VCaP (cell line): ENCODE measurements at regions not wholly inside any gene's neighbourhood (a gene's known extent, or its start where the extent isn't known, plus 50 kb on each side); places are given as distances from the start of the nearest gene placed in this dataset.
"Not testable (repeated sequence)": the region's sequence is repeated elsewhere in the genome, so short reads cannot be mapped to it uniquely, and the experiment has no call there.

ENCODE experiments used
- H3K27ac ChIP-seq: fragments of 450-650 bp; 2 replicates; pipeline ENCODE4 v1.5.1; 2017
- TF ChIP-seq, protein P1 (sequence below): fragments of 450-650 bp; conservative IDR thresholded peaks from 2 replicates; pipeline ENCODE4 v1.5.1; 2017; ENCODE audit warnings: mild to moderate bottlenecking, moderate library complexity

DNA sequence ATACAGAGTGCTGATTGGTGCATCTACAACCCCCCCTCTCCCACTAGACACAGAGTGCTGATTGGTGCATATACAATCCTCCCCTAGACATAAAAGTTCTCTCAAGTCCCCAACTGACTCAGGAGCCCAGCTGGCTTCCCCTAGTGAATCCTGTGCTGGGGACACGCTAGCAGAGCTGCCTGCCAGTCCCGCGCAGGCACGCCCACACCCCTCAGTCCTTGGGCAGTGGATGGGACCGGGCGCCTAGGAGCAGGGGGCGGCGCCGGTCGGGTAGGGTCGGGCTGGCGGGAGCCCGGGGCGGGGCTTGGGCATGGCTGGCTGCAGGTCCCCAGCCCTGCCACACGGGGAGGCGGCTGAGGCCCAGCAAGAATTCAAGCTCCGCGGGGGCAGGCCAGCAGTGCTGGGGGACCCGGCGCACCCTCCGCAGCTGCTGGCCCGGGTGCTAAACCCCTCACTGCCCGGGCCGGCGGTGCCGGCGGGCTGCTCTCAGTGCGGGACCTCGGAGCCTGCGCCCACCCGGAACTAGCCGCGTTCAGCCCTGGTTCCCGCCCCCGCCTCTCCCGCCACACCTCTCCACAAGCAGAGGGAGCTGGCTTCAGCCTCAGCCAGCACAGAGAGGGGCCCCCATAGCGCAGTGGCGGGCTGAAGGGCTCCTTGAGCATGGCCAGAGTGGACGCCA is 64.3 kb upstream of the DDHD1 start:
- H3K27ac ChIP-seq = peak overlapping the region; percentile 46; the same call in 1 of the 2 replicates
- TF ChIP-seq, protein P1, sequence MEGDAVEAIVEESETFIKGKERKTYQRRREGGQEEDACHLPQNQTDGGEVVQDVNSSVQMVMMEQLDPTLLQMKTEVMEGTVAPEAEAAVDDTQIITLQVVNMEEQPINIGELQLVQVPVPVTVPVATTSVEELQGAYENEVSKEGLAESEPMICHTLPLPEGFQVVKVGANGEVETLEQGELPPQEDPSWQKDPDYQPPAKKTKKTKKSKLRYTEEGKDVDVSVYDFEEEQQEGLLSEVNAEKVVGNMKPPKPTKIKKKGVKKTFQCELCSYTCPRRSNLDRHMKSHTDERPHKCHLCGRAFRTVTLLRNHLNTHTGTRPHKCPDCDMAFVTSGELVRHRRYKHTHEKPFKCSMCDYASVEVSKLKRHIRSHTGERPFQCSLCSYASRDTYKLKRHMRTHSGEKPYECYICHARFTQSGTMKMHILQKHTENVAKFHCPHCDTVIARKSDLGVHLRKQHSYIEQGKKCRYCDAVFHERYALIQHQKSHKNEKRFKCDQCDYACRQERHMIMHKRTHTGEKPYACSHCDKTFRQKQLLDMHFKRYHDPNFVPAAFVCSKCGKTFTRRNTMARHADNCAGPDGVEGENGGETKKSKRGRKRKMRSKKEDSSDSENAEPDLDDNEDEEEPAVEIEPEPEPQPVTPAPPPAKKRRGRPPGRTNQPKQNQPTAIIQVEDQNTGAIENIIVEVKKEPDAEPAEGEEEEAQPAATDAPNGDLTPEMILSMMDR = peak; percentile 67

DNA sequence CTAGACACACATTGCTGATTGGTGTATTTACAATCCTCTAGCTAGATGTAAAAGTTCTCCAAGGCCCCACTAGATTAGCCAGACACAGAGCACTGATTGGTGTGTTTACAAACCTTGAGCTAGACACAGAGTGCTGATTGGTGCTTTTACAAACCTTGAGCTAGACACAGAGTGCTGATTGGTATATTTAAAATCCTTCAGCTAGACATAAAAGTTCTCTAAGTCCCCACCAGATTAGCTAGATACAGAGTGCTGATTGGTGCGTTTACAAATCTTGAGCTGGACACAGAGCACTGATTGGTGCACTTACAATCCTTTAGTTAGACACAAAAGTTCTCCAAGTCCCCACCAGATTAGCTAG is 63.8 kb upstream of the DDHD1 start:
- H3K27ac ChIP-seq = not testable (repeated sequence)

DNA sequence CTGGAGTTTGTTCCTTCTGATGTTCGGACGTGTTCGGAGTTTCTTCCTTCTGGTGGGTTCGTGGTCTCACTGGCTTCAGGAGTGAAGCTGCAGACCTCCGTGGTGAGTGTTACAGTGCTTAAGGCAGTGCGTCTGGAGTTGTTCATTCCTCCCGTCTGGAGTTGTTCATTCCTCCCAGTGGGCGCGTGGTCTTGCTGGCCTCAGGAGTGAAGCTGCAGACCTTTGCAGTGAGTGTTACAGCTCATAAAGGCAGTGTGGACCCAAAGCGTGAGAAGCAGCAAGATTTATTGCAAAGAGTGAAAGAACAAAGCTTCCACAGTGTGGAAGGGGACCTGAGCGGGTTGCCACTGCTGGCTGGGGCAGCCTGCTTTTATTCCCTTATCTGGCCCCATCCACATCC is 63.4 kb upstream of the DDHD1 start:
- not testable (repeated sequence) for H3K27ac ChIP-seq

DNA sequence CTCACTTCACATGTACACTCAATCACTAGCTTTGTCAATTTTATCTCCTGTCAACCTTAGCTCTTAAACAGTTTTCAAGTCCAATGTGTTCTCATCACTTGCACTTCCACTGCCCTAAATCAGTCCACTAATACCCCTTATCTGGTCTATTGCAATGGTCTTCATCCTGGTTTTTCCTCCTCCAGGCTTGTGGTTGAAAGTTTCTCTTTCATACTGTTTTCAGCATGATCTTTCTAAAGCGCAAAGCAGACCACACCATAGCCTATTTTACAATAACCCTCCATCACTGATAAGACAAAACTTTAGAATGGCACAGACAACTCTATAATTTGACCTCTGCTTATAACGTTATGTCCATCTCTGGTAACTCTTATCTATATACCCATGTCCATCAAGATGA is 62.0 kb upstream of the DDHD1 start:
- no peak overlapping the region for H3K27ac ChIP-seq
- TF ChIP-seq, protein P1 = no peak

DNA sequence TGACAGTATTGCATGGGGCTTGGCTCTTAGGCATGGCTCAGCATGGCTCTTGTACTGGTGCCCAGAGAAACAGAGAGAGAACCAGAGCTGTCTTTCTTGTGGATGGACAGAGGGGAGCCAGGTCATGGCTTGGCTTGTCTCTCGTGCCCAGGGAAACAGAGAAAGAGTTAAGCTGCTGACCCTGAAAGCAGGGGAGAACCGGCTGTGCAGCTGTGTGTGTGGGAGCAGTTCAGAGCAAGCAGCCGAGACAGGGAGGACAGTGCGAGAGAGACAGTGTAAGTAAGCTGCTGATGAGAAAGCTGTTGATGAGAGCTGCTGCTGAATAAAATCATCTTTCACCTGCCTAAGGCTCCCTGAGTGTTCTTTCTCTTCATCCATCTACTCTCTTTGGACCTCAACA is 61.3 kb upstream of the DDHD1 start:
- TF ChIP-seq, protein P1 = no peak
- no peak overlapping the region for H3K27ac ChIP-seq

DNA sequence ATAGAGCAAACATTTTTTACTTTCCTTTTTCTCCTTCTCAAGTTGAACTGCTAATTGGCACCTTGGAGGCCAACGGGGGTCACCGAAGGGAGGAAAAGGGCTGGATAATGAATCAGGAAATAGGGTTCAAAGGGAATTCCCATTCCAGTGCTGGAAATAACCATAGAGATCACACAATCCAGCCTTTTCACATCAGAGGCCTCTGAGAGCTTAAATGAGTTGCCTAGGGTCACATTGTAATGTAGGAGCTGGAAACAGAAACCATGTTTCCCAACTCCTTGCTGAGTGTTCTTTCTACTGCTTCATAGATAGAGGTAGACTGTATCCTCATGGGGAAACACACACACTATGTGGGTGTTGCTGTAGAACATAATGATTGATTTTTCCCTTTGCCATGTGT is 60.6 kb upstream of the DDHD1 start:
- TF ChIP-seq, protein P1 = no peak

DNA sequence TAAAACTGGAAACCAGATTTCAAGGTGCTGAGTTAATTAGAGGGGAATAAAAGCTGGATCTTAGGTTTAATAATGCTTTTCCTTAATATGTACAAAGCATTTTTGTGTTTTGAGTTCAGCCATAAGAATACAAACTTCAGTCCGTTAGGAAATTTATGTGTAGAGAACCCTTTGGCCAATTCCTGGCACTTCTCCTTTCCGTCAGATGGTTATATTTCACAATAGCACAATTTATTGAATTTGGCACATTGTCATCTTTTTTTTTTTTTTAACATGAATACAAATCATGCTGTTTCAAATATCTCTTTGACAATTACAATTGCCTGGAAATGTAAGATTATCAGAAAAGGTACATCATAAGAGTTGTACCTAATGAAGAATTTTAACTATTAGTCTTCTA is 56.2 kb upstream of the DDHD1 start:
- TF ChIP-seq, protein P1 = no peak
- no peak overlapping the region for H3K27ac ChIP-seq

More for the DNA sequence above, 60.6 kb upstream of the DDHD1 start:
- no peak overlapping the region for H3K27ac ChIP-seq
